HCEC 1CT (cell line): ENCODE measurements at regions not wholly inside any gene's neighbourhood (a gene's known extent, or its start where the extent isn't known, plus 50 kb on each side); places are given as distances from the start of the nearest gene placed in this dataset.
"Not testable (repeated sequence)": the region's sequence is repeated elsewhere in the genome, so short reads cannot be mapped to it uniquely, and the experiment has no call there.

Experiments
- DNase-seq: peaks from one replicate; pipeline ENCODE4 v3.0.0-alpha.2; 2017

DNA sequence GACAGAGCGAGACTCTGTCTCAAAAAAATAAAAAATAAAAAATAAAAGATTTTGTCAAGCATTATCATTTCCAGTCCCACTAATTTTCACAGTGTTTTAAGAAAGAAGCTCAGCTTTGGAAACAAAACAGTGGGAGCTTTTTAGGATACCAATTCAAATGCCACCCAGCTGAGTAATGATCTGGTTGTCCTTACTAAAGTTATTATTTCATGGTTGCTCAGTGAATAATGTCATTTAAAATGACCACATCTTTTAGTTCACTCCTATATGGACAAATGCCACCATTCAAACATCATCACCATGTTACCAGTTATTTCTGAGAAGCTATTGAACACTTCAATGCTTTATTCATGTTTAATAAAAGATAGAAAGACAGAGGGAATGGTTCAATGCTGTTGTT lies 365.0 kb downstream of the CCER1 start:
- DNase-seq, result no peak

DNA sequence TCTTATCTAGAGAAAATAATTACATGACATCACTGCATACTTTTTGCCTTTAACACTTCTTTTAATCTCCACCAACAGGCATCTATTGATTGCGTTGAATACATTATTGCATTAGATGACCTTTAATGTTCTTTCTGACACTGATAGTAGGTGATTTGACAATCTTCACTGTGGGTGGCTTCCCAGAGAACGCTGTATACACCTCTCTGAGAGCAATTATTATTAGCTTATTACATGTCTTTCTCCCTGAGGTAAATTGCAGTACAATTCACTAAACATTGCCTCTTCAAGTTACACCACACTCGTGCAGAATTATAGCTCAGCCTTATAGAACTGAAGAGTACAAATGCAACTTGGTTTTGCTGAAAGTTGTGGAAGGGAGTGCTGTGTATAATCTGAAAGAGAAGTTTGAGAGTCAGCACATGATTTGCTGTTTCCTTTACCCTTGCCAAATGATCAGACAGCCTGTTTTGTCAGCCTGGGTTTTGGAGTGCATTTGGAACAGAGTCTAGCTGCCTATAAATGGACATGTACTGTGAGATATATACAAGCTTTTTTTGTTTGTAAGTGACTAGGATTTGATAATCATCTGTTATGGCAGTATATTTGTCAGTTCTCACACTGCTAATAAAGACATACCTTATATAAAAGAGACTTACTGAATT lies 369.2 kb downstream of the CCER1 start:
- DNase-seq, result no peak

DNA sequence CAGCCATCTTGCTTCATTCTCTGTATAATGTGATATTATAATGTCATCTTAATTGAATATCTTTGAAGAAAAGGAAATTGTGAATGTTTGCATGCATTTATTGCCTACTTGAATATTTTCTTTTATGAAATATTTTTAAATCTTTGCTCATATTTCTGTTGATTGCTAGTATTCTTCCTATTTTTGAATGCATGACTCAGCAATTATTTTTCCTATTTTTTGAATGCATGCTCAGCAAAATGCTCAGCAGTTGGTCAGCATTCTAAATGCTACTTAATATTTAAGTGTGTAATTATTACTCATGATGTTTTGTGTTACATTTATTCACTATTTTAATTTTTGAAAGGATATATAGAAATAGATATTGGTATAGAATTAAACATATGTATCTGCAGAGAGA lies 378.3 kb downstream of the CCER1 start:
- DNase-seq, result no peak

DNA sequence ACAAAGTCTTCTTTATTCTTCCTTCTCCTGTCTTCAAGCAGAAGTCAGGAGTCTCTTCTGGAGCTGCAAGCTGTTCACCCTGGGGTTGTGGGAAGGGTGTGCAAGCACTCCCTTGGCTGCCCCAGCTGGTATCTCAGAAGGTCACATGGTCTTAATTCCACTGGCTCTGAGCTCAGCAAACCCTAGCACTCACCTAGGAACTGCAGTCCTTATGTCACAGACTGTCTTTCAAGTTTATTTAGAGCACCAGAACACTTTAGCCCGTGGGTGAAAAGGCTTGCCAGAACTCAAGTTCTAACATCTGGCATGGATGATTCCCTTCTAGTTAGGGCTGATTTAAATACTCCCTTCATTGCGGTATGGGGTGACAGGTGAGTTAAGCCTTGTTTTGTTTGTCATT lies 379.0 kb downstream of the CCER1 start:
- no peak for DNase-seq

DNA sequence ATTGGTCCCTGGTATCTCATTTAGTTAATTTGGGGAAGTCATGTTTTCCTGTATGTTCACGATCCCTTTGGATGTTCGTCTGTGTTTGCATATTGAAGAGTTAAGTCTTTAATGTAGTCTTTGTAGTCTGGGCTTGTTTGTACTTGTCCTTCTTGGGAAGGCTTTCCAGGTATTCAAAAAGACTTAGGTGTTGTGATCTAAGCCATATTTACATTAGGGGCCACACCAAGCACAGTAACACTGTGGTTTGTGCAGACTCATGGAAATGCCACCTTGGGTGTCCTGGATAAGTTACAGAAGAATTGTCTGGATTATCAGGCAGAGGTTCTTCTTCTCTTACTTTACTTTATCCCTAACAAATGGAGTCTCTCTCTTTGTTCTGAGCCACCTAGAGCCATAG lies 380.3 kb downstream of the CCER1 start:
- no peak for DNase-seq

DNA sequence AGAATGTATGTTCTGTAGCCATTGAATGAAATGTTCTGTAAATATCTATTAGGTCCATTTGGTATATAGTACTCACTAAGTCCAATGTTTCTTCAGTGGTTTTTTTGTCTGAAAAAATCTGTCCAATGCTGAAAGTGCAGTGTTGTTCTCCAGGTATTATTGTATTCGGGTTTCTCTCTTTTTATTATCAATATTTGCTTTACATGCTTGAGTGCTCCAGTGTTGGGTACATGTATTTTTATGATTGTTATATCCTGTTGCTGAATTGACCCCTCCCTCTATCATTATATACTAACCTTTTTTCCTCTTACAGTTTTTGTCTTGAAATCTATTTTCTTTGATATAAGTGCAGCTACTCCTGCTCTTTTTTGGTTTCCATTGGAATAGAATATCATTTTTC lies 382.2 kb downstream of the CCER1 start:
- no peak for DNase-seq

DNA sequence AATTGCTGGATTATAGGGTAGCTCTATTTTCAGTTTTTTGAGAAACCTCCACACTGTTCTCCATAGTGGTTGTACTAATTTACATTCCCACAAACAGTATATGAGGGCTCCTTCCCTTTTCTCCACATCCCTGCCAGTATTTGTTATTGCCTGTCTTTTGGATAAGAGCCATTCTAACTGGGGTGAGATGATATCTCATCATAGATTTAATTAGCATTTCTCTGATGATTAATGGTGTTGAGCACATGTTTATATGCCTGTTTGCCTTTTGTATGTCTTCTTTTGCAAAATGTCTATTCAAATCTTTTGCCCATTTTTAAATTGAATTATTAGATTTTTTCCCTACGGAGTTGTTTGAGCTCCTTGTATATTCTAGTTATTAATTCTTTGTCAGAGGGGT lies 385.3 kb downstream of the CCER1 start:
- DNase-seq, result no peak

DNA sequence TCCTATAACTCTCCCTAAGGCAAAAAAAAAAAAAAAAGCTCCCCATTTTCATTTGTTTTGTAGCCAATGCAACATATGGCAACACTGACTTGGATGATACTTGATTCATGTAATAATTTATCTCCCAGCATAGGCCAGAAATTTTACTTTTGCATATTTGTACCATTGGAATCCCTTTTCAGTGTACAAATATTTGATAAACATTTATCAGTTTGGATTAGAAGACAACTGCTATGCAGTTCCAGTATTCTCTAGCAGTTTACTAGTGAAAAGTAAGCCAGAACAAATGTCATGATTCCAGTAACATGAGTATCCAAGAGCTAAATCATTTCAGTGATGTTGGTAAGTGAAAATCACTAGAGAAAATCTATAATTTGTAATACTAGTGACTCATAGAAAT lies 392.3 kb downstream of the CCER1 start:
- DNase-seq, result no peak

DNA sequence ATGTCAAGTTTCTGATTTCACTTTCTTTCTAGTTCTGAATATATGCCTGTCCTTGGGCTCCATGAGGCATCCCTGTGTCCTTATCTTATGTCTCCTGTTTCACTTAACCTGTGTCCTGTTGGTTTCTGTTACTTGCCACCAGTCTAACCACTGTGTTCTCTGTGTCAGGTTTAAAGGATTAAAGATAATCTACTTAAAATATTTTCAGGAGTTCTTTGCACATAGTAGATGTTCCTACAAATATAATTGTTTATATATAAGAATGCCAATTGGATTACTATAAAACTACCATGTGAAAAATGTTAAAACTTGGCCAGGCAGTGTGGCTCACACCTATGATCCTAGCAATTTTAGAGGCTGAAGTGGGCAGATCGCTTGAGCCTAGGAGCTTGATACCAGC lies 406.4 kb downstream of the CCER1 start:
- no peak for DNase-seq

DNA sequence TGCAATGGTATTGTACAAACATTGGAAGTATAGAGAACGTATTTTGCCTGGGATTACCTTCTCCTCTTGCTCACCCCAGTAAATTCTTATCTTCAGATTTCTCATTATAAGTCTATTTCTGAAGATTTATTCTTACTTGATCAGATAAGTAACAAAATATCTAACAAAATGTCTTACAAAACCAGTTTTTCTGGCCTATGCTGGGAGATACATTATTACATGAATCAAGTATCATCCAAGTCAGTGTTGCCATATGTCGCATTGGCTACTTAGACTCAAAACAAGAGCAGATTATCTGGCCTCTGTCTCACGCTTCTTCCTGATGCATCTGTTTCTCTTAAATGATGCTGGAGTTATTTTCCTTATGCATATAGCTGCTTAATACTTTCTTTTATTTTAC lies 408.5 kb downstream of the CCER1 start:
- DNase-seq, result no peak

DNA sequence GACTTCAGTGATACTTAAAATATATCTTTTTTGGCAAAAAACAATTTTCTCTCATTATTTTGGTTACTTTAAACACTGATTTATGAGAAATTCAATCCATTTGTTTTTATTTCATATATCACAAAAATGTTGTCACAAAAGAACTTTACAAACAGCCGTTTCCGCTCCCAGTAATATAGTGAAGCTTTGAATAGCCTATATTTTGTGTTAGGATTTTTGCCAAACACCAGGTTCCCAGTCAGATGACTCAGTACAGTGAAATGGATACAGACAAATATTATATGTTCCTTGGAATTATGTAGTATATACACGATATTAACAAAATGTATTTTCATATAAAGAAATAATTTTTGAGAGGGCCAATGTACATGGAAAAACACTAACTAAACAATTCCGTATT lies 411.1 kb downstream of the CCER1 start:
- peak; percentile 64 for DNase-seq

DNA sequence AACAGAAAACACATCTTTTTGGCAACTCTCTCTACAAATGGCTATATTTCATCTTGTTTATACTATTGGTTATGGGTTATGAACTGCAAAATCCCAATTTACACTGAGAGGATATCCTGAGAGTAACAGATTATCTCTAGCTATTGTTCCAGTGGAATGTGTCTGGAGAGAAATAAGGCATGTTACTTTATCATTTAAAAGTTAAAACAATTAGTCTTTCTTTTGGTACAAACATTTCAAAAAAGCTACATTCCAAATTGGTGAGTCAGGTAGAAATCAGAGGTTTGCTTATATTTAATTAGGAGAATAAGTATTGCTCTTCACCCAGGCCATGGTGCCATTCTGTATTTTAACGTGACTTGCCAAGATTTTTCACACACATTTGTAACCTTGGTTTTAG lies 411.6 kb downstream of the CCER1 start:
- DNase-seq, result peak; percentile 54

DNA sequence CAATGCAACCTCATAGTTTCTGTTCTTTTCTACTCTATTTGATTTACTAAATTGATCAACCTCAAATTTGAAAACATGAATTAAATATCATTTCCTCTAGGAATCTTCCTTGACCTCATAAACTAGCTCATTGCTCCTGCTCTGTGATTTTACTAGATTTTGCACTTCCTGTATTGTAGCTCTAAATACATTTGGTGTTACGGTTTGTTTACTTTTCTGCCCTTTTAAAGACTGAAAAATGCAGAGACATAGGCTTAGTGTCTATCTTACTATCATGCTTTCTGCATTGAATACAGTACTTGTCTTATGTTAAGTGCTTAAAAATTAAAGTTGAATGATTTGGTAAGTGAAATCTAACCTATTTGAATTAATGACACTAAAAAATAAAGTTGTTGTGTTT lies 412.1 kb downstream of the CCER1 start:
- not testable (repeated sequence) for DNase-seq

DNA sequence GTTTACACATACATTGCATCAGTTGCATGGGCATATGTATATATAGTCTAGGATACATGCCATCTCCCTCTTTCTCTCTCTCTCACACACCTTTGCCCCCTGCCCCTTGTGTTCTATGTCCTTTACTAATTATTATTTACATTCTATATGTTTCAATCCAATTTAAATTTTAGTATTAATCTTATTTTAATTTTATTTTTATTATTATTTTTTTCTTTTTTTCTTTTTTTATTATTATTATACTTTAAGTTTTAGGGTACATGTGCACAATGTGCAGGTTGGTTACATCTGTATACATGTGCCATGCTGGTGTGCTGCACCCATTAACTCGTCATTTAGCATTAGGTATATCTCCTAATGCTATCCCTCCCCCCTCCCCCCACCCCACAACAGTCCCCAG lies 421.1 kb downstream of the CCER1 start:
- DNase-seq, result not testable (repeated sequence)

DNA sequence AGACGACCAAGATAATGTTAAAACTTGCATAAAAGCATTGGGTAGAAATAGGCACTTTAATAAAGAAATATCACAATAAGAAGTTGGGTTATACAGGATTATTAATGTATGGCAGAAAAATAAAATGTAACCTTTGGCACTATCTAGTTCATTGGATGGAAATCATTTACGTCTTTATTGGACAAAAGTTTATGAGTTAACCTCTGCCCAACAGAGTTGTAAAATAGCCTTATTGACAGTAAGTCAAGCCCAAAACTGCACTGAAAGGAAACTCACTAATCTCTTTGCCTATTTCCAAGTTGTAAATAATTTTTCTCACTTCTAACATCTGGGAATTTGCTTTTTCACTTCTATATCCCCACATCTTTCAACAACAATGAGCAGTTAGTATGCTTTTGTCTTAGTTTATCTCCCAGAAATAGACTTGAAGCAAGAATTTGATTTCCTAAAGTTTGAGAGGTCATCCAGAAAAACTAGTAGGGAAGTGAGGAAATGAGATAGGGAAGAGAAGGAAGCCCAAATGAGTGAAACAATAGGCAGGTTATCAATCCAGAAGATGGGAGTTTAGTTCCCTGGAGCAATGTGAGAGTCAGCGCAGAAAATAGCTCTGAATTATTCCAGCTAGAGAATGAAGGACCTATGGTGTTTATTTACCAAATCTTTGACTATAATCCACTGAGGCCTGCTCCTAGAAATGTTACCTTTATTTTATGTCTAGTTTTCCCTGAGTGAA lies 434.8 kb downstream of the CCER1 start:
- DNase-seq, result no peak

DNA sequence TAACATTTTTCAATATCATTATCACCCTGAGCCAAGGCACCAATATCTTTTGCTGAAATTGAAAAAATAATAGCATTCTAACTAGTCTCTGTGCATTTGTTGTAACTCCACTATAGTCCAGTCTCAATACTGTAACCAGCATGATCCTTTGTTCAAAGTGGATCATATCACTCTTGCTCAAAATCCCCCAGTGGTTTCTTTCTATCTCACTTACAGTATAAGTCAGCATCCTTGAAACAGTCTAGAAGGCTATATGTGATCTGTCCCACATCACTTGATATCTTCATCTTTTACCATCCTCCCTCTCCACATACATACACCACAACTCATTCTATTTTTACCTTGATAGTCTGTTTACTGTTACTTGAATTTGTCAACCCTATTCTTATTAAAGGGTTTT lies 435.7 kb downstream of the CCER1 start:
- no peak for DNase-seq

DNA sequence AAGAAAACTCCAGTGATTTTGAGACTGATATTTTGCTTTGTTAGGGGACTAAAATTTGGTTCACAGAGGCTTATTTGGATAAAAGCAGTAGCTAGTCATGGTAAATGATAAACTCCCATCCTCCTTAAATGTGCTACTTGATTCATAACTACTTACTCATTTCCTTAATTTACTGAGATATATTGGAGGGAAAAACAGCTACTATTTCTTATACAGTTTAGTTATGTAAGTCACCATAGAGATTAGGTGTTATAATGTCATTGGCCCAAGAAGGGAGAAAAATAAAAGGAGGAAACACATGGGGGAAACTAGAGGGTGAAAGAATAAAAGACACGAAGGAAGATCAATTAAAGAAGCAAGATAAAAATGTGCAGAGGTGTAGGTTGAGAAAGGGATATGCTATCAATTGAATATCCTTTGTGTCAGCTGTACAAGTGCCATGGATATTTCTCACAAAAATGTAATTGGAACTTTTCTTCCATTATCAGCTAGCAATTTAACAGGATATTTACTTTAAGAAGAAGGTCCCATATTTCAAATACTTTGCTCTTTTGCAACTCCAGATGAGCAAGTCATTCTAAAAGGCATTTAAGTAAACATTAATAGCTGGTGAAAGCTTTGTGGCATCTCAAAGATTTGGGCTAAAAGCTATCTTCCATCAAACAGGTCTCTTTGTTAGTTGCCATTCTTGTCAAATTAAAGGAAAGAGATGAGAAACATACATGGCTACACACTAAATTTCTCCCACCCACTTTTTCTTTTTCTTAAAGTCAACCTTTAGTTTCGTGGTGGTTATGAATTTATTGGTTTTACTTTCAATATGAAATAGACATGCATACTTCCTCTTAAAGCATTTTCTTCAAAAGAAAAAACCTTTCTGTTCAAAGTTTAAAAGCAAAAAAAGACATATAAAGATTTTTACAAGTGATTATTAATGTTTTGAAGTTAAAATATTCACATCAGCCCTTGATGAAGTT lies 439.5 kb downstream of the CCER1 start:
- DNase-seq, result peak; percentile 79

DNA sequence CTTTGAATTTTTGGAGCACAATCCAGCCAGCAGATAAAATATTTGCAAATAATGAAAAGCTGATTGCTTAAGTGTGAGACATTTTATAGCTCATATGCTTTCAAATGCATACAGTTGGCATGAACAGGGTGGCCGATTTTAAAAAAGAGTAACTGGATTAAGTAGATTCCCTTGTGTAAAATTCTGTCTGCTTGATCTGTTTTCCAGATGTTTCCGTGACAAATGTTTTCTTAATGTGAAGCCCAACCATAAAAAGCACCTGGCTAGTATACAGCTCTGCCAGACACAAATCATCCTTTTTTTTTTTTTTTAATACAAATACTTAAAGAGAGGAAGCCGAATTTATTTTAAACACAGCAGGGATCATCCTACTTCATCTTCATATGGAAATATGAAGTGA lies 440.7 kb downstream of the CCER1 start:
- peak; percentile 68 for DNase-seq

DNA sequence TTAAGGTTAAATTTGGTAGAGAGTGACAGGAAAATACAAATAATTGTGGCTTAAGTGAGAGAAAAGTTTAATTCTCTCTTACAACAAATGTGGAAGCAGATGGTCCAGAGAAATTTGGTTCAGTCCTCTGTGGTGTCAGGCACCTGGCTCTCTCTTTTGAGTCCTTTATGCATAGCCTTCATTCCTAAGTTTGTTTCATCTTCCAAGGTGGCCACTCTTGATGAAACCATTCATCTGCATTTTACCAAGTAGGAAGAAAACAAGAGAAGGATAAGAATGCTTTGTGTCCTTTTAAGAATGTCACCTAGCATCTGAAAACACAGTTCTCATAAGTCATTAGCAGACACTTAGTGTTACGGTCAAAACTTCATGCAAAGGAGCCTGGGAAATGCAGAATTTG lies 442.5 kb downstream of the CCER1 start:
- DNase-seq, result no peak

DNA sequence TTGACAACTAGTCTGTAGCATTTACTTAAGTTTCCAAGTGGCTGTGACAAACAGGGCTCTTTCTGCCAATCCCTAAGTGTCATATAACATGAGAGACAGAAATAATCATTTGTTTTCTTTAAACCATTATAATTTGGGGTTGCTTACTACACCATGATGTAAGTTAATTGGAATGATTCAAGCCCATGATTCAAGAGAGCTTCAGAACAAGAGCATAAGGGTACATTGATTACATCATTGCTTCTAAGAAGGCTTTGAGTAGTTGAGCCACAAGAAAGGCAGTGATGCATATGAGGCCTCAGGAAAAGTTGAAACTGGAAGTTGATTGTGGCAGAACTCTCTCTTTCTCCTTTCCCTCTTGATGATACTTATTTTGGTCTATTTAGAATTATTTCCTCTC lies 444.0 kb downstream of the CCER1 start:
- peak; percentile 92 for DNase-seq

DNA sequence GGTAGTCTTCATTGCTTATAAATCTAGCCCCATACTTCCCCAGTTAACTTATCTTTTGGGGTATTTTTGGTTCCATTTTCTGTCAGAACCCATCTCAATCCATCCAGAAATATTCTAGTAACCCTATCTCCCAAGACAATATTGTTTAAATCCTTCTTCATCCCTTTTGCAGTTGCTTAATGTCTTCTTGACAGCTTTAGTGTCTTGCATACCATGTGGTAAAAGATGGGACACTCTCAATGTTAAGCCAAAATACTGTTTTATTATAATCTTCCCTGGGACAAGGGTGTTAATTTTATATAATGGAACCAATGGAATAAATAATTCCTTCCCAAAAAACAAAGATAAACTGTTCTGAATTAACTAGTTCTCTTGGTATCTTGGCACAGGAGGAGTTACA lies 450.2 kb downstream of the CCER1 start:
- DNase-seq, result no peak

DNA sequence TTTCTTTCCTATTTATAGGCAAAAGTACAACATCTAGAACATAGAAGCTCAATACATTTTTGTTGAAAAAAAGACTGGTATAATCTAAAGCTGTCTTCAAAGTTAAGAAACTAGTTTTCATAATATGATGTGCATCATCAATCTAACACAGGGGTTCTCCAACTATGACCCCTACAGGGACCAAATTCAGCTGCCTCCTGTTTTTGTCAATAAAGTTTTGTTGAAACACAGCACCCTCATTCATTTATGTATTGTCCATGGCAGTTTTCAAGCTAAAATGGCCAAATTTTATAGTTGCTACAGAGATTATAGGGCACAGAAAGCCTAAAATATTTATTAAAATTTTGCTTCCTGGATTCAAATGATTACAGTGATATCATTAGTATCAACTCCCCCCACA lies 452.9 kb downstream of the CCER1 start:
- no peak for DNase-seq

DNA sequence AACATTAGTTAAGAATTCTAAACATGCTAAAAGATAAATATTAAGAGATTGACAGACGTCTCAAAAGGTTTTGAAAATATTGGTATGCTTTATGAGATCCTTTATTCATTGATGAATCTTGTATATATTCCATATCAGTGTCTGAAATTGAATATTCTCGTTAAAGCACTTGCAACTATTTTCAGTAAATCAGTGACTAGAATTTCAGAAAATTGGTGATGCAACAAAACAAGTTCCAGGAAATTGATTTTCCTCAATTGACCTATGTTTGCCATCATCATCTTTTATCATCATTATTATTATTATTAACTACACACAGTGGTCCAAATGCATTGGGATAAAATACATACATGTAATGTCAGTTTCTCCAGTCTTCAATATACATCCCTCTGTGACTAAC lies 453.6 kb downstream of the CCER1 start:
- DNase-seq, result no peak

DNA sequence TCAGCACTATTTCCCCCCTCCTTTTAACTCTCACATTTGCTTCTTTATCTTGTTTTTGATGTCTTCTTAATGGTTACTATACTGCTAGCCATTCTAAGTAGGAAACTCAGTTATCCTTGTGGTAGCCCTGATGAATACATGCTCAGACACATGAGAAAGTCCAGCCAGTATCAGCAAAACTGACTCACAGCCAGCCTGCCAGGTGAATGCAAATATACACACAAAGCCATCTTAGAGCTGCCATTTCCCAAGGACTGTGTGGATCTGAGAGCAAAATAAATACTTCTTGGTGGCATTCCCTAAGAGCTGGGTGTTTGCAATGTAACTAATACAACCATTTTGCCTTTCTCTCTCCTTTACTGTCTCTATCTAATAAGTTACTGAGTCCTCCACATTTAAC lies 455.2 kb downstream of the CCER1 start:
- DNase-seq, result no peak
